SK-N-SH (cell line): ENCODE measurements at regions not wholly inside any gene's neighbourhood (a gene's known extent, or its start where the extent isn't known, plus 50 kb on each side); places are given as distances from the start of the nearest gene placed in this dataset.

ENCODE experiments used
- EP300 ChIP-seq, 2 experiments: IDR thresholded peaks; 2 replicates each; pipeline versions ENCODE4 v1.4.0 to v1.6.1; 2012; ENCODE audit warnings: borderline replicate concordance in 1 of 2, low read depth in 1 of 2, low read length in 1 of 2
- JUND ChIP-seq: IDR thresholded peaks from 2 replicates; pipeline ENCODE4 v1.4.0; 2012
- MEF2A ChIP-seq: IDR thresholded peaks from 2 replicates; pipeline ENCODE4 v1.4.0; 2012; ENCODE audit warnings: low read depth, borderline replicate concordance
- MXI1 ChIP-seq: IDR thresholded peaks from 2 replicates; pipeline ENCODE4 v1.6.1; 2012; ENCODE audit warnings: mild to moderate bottlenecking, low read depth, low read length, improper control_type of control experiment
- POLR2AphosphoS5 ChIP-seq: IDR thresholded peaks from 2 replicates; pipeline ENCODE4 v1.6.1; 2012; ENCODE audit warnings: low read depth, low read length
- RAD21 ChIP-seq: IDR thresholded peaks from 2 replicates; pipeline ENCODE4 v1.6.1; 2012; ENCODE audit warnings: mild to moderate bottlenecking, low read length
- RCOR1 ChIP-seq: fragments of 150-350 bp; IDR thresholded peaks from 2 replicates; pipeline ENCODE4 v1.6.1; 2017; ENCODE audit warnings: antibody characterized with exemption, low read length
- TCF12 ChIP-seq: IDR thresholded peaks from 2 replicates; pipeline ENCODE4 v1.4.0; 2012
- TF ChIP-seq, protein P1 (sequence below): fragments of 200-600 bp; sonication (generic); IDR thresholded peaks from 2 replicates; pipeline ENCODE4 v1.6.1; 2017; ENCODE audit warnings: antibody characterized with exemption, mild to moderate bottlenecking, moderate library complexity
- TF ChIP-seq, protein P2 (sequence below): IDR thresholded peaks from 2 replicates; pipeline ENCODE4 v1.4.0; 2012; ENCODE audit warnings: low read depth
- TF ChIP-seq, protein P3 (sequence below): IDR thresholded peaks from 2 replicates; pipeline ENCODE4 v1.6.1; 2012; ENCODE audit warnings: mild to moderate bottlenecking, low read depth, low read length, moderate library complexity
- TF ChIP-seq, protein P4 (sequence below): IDR thresholded peaks from 2 replicates; pipeline ENCODE4; 2012

DNA sequence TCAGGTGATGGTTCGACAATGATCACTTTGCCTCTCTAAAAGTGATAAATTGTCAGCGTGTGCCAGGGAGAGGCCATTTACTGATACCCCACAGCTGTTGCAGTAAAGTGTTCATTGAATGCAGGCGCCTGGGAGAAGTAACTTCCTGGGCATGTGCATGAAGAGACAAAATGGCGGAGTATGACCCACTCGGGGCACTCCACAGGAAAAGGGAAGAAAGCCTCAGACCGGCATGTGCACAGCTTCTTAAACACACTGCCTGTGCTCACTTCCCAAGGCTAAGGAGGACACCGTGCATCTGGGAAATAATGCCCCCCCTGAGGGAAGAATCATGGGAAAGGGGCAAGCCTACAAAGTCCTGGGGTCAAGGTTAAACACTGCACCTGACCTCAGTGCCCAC is 329.5 kb downstream of the ICE1 start:
- TF ChIP-seq EP300 (IDR thresholded peaks at IDR 0.05; ENCODE audit: borderline replicate concordance in 1 of 2, low read depth in 1 of 2, low read length in 1 of 2): no peak
- no peak for TF ChIP-seq POLR2AphosphoS5
- TF ChIP-seq, protein P1, sequence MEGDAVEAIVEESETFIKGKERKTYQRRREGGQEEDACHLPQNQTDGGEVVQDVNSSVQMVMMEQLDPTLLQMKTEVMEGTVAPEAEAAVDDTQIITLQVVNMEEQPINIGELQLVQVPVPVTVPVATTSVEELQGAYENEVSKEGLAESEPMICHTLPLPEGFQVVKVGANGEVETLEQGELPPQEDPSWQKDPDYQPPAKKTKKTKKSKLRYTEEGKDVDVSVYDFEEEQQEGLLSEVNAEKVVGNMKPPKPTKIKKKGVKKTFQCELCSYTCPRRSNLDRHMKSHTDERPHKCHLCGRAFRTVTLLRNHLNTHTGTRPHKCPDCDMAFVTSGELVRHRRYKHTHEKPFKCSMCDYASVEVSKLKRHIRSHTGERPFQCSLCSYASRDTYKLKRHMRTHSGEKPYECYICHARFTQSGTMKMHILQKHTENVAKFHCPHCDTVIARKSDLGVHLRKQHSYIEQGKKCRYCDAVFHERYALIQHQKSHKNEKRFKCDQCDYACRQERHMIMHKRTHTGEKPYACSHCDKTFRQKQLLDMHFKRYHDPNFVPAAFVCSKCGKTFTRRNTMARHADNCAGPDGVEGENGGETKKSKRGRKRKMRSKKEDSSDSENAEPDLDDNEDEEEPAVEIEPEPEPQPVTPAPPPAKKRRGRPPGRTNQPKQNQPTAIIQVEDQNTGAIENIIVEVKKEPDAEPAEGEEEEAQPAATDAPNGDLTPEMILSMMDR: no peak
- no peak for TF ChIP-seq RAD21
- no peak for TF ChIP-seq MEF2A
- TF ChIP-seq, protein P2, sequence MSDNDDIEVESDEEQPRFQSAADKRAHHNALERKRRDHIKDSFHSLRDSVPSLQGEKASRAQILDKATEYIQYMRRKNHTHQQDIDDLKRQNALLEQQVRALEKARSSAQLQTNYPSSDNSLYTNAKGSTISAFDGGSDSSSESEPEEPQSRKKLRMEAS: no peak
- TF ChIP-seq, protein P3, sequence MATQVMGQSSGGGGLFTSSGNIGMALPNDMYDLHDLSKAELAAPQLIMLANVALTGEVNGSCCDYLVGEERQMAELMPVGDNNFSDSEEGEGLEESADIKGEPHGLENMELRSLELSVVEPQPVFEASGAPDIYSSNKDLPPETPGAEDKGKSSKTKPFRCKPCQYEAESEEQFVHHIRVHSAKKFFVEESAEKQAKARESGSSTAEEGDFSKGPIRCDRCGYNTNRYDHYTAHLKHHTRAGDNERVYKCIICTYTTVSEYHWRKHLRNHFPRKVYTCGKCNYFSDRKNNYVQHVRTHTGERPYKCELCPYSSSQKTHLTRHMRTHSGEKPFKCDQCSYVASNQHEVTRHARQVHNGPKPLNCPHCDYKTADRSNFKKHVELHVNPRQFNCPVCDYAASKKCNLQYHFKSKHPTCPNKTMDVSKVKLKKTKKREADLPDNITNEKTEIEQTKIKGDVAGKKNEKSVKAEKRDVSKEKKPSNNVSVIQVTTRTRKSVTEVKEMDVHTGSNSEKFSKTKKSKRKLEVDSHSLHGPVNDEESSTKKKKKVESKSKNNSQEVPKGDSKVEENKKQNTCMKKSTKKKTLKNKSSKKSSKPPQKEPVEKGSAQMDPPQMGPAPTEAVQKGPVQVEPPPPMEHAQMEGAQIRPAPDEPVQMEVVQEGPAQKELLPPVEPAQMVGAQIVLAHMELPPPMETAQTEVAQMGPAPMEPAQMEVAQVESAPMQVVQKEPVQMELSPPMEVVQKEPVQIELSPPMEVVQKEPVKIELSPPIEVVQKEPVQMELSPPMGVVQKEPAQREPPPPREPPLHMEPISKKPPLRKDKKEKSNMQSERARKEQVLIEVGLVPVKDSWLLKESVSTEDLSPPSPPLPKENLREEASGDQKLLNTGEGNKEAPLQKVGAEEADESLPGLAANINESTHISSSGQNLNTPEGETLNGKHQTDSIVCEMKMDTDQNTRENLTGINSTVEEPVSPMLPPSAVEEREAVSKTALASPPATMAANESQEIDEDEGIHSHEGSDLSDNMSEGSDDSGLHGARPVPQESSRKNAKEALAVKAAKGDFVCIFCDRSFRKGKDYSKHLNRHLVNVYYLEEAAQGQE: no peak
- no peak for TF ChIP-seq MXI1
- no peak for TF ChIP-seq RCOR1
- no peak for TF ChIP-seq JUND
- TF ChIP-seq, protein P4, sequence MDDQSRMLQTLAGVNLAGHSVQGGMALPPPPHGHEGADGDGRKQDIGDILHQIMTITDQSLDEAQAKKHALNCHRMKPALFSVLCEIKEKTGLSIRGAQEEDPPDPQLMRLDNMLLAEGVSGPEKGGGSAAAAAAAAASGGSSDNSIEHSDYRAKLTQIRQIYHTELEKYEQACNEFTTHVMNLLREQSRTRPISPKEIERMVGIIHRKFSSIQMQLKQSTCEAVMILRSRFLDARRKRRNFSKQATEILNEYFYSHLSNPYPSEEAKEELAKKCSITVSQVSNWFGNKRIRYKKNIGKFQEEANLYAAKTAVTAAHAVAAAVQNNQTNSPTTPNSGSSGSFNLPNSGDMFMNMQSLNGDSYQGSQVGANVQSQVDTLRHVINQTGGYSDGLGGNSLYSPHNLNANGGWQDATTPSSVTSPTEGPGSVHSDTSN: no peak
- TF ChIP-seq TCF12: no peak
